ENCODE measurements at regions not wholly inside any gene's neighbourhood (a gene's known extent, or its start where the extent isn't known, plus 50 kb on each side); places are given as distances from the start of the nearest gene placed in this dataset.

DNA sequence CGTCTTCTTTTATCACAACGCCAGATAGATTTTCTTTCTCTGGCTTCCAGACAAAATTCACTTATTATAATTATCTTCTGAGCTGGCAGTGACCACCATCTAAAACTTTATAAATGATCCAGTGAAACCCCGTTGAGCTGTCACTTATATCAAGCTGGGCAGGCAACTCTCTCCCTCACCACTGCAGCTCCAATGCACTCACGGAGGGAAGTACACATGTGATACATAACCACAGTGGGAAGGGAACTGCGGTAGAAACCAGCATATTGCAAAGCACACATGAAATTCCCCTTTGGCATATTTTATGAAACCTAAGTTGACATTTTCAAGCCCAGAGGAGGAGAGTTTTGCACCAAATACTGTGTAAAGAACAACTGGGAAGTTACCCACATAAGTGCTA, 536.9 kb downstream of the HACE1 start (continued):
- TF ChIP-seq ASH2L (IDR thresholded peaks at IDR 0.05; ENCODE audit: low read length) (no peak), GTF2F1 (IDR thresholded peaks at IDR 0.05; ENCODE audit: borderline replicate concordance, low read depth, low read length) (no peak), CREB1 (IDR thresholded peaks at IDR 0.05) (no peak)

All from H1 (cell line).